ENCODE measurements at regions not wholly inside any gene's neighbourhood (a gene's known extent, or its start where the extent isn't known, plus 50 kb on each side); places are given as distances from the start of the nearest gene placed in this dataset.

DNA sequence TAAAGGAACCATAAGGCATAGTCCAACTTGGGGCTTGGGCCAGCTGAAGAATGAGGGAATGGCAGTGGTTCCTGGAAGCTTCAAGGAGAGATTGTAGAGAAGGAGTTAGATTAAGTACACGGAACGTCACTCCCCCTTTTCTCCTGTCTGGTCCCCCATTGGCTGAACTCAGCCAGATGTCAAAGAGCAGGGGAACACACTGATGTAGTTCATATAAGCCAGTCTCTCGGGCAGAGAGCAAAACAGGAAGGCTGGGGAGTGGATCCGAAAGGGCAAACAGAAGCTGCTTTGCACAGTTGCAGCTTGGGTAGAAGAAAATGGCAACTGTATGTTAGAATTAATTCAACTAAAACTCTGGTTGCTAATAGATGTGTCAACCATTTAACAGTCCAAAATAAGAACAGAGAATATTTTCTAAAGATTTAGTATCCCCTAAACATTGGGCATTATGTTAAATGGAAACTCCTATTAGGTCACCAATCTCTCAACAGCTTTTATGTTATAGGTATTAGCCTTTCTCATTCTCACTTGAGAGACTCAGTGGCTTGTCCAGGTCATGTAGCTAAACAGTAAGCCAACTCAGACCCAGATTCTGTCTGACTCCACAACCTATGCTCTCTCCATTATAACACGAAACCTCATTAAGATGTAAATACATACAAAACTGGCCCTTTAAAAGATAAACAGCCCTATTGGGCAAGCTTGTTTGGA lies 600.7 kb upstream of the USP24 start:
- H3K79me1 ChIP-seq (ENCODE audit: insufficient read depth, low read depth, low read length, poor library complexity, severe bottlenecking), result no peaks in the 10 kb centered on the region
- DNase-seq, result no peak
- H3K18ac ChIP-seq (ENCODE audit: insufficient read length, low read depth, low read length), result no peak overlapping the region
- H2BK12ac ChIP-seq (ENCODE audit: insufficient read length, low read depth, low read length), result no peak overlapping the region
- Mint-ChIP-seq H3K4me3 (no peak overlapping the region), H3K27me3 (ENCODE audit: low read depth) (no peaks in the 10 kb centered on the region), H3K36me3 (ENCODE audit: insufficient read depth in 1 of 3, low read depth in 3 of 3) (no peaks in the 10 kb centered on the region), H3K9me3 (no peaks in the 10 kb centered on the region), H3K4me1 (no peaks in the 10 kb centered on the region), H3K27ac (no peak overlapping the region)
- H2AK5ac ChIP-seq (ENCODE audit: insufficient read length, low read length), result no peak overlapping the region
- no peaks in the 10 kb centered on the region for H3K4me1 ChIP-seq (ENCODE audit: insufficient read depth, low read length)
- no peaks in the 10 kb centered on the region for H4K20me1 ChIP-seq (ENCODE audit: control insufficient read depth, insufficient read depth, insufficient read length)
- H3T11ph ChIP-seq (ENCODE audit: low read length), result no peak overlapping the region
- no peaks in the 10 kb centered on the region for H3K79me2 ChIP-seq (ENCODE audit: insufficient read depth, low read length)
- H3K27me3 ChIP-seq (ENCODE audit: insufficient read depth, low read length), result no peaks in the 10 kb centered on the region
- no peaks in the 10 kb centered on the region for H3K23me2 ChIP-seq (ENCODE audit: insufficient read length, low read depth, low read length, poor library complexity, severe bottlenecking)
- H4K91ac ChIP-seq (ENCODE audit: insufficient read length, low read depth, low read length), result no peak overlapping the region
- TF ChIP-seq, protein P1, sequence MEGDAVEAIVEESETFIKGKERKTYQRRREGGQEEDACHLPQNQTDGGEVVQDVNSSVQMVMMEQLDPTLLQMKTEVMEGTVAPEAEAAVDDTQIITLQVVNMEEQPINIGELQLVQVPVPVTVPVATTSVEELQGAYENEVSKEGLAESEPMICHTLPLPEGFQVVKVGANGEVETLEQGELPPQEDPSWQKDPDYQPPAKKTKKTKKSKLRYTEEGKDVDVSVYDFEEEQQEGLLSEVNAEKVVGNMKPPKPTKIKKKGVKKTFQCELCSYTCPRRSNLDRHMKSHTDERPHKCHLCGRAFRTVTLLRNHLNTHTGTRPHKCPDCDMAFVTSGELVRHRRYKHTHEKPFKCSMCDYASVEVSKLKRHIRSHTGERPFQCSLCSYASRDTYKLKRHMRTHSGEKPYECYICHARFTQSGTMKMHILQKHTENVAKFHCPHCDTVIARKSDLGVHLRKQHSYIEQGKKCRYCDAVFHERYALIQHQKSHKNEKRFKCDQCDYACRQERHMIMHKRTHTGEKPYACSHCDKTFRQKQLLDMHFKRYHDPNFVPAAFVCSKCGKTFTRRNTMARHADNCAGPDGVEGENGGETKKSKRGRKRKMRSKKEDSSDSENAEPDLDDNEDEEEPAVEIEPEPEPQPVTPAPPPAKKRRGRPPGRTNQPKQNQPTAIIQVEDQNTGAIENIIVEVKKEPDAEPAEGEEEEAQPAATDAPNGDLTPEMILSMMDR (conservative IDR thresholded peaks at IDR 0.05), result no peak
- H3K56ac ChIP-seq (ENCODE audit: insufficient read length, low read depth, low read length), result no peak overlapping the region
- no peak overlapping the region for H2BK5ac ChIP-seq (ENCODE audit: insufficient read length, low read length)
- H4K5ac ChIP-seq (ENCODE audit: insufficient read length, low read depth, low read length), result no peak overlapping the region
- H3K9me3 ChIP-seq (ENCODE audit: control insufficient read depth, low read depth, low read length), result no peaks in the 10 kb centered on the region
- H2BK120ac ChIP-seq (ENCODE audit: low read depth, low read length, poor library complexity, severe bottlenecking), result no peak overlapping the region
- H3K9ac ChIP-seq (ENCODE audit: extremely low read depth, insufficient read length, low read length), result no peak overlapping the region
- no peak overlapping the region for H2BK20ac ChIP-seq (ENCODE audit: low read depth, low read length, poor library complexity, severe bottlenecking)
- H3K23ac ChIP-seq (ENCODE audit: insufficient read length, low read depth, low read length), result no peak overlapping the region
- H3K4me2 ChIP-seq (ENCODE audit: insufficient read depth, insufficient read length, low read length), result no peak overlapping the region
- H3K27ac ChIP-seq (ENCODE audit: insufficient read length, low read depth, low read length), result no peak overlapping the region
- no CpG with 5 or more reads among the region's 5 CpGs for WGBS (ENCODE audit: extremely low coverage, insufficient read length, low lambda C conversion rate)
- no peak overlapping the region for H2AFZ ChIP-seq (ENCODE audit: low read length)
- no peak overlapping the region for H3K4ac ChIP-seq (ENCODE audit: low read depth, low read length)
- H4K8ac ChIP-seq (replicated peaks; ENCODE audit: insufficient read length, low read depth, low read length), result no peak overlapping the region
- H3K14ac ChIP-seq (ENCODE audit: insufficient read depth, low read length), result no peak overlapping the region
- H2BK15ac ChIP-seq (ENCODE audit: low read depth, low read length), result no peak overlapping the region

Data from H9 (cell line).